ENCODE measurements at regions not wholly inside any gene's neighbourhood (a gene's known extent, or its start where the extent isn't known, plus 50 kb on each side); places are given as distances from the start of the nearest gene placed in this dataset.
"Not testable (repeated sequence)": the region's sequence is repeated elsewhere in the genome, so short reads cannot be mapped to it uniquely, and the experiment has no call there.

DNA sequence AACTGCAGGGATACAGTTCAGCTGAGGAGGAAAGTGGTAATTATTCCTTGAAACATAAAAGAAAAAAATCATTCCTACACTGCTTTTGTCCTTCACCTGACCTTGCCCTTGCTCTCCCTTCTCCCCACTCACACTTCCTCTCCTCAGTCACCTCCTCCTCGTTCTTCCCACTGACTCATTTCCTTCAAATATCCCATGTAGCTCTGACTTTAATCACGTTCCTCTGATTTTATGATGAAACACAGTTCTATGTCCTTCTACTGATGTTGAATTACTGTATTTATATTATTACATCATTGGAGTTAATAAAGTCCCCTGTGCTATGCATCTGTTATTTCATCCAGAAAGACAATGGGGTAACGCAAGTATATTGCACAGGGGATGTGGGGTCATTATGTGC lies 575.6 kb downstream of the POM121L12 start:
- no peak overlapping the region for H3K27ac ChIP-seq (ENCODE audit: low read length)
- H3K4me3 ChIP-seq (ENCODE audit: control insufficient read depth in 1 of 2, extremely low read depth in 1 of 2, low read length in 1 of 2): no peak overlapping the region
- H3K4me1 ChIP-seq (ENCODE audit: control insufficient read depth in 1 of 2, extremely low read depth in 1 of 2, insufficient read depth in 2 of 2, low read length in 2 of 2): no peaks in the 10 kb centered on the region
- no peaks in the 10 kb centered on the region for H3K36me3 ChIP-seq (ENCODE audit: control insufficient read depth in 2 of 2, extremely low read depth in 1 of 2, insufficient read depth in 1 of 2, low read length in 1 of 2)
- Mint-ChIP-seq H3K27ac (no peak overlapping the region), H3K4me1 (no peaks in the 10 kb centered on the region), H3K9me3 (peaks cover 10 to 30% (median 23%) of the 10 kb centered on the region in 3 donors), H3K36me3 (no peaks in the 10 kb centered on the region), H3K27me3 (no peaks in the 10 kb centered on the region), H3K4me3 (no peak overlapping the region)
- ChIA-PET CTCF (no interaction called here), POLR2A (no interaction called here)
- 17% methylated on average over 1 of the region's 3 CpGs for WGBS (ENCODE audit: insufficient coverage)
- ATAC-seq (replicated peaks in 1 of 4): no peak
- H3K9me3 ChIP-seq: peaks cover 2% of the 10 kb centered on the region
- H3K27me3 ChIP-seq (replicated peaks in 1 of 2; ENCODE audit: control insufficient read depth in 2 of 2, extremely low read depth in 1 of 2, insufficient read depth in 2 of 2, low read length in 1 of 2): no peaks in the 10 kb centered on the region
- DNase-seq: no peak

DNA sequence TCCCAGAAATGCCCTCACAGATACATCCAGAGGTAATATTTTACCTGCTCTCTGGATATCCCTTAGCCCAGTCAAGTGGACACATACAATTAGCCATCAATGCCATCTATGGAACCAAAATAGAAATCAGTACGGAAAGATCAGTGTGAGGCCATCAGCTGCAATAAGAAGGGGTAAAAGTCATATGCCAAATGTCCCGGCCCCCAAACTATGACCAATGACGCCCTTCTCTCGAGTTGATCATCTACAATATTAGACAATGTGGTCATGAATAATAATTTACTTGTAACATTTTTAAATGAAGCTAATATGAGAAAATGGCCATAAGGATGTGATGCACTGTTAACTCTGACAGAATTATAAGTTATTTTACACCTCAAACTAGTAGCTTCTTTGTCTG lies 588.9 kb downstream of the POM121L12 start:
- no peaks in the 10 kb centered on the region for H3K36me3 ChIP-seq (ENCODE audit: control insufficient read depth in 2 of 2, extremely low read depth in 1 of 2, insufficient read depth in 1 of 2, low read length in 1 of 2)
- Mint-ChIP-seq H3K4me1 (no peaks in the 10 kb centered on the region), H3K4me3 (no peak overlapping the region), H3K27me3 (no peaks in the 10 kb centered on the region), H3K36me3 (no peaks in the 10 kb centered on the region), H3K9me3 (peaks cover 16 to 29% (median 22%) of the 10 kb centered on the region in 3 donors), H3K27ac (no peak overlapping the region)
- ATAC-seq (replicated peaks in 1 of 4) (no peak), DNase-seq (no peak)
- no peak overlapping the region for H3K27ac ChIP-seq (ENCODE audit: low read length)
- ChIA-PET CTCF (no interaction called here), POLR2A (no interaction called here)
- H3K4me1 ChIP-seq (ENCODE audit: control insufficient read depth in 1 of 2, extremely low read depth in 1 of 2, insufficient read depth in 2 of 2, low read length in 2 of 2): no peaks in the 10 kb centered on the region
- WGBS (ENCODE audit: insufficient coverage): 20% methylated on average over 1 of the region's 4 CpGs
- no peaks in the 10 kb centered on the region for H3K9me3 ChIP-seq
- no peak overlapping the region for H3K4me3 ChIP-seq (ENCODE audit: control insufficient read depth in 1 of 2, extremely low read depth in 1 of 2, low read length in 1 of 2)
- no peaks in the 10 kb centered on the region for H3K27me3 ChIP-seq (replicated peaks in 1 of 2; ENCODE audit: control insufficient read depth in 2 of 2, extremely low read depth in 1 of 2, insufficient read depth in 2 of 2, low read length in 1 of 2)

DNA sequence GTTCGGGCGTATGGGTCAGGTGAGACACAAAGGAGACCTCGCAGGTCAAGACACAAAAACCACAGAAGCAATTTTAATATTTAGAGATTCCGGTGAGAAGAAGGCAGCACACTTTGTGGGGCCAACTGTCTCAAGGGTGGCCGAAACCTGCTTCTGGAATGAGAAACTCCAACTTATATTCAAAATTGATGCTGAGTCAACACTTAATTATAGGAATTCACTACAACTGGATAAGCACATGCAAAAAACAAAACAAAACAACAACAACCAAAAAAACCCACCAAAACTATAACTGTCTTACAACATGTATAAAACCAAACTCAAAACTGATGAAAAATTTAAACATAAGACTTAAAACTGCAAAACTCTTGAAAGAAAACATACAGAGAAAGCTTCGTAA lies 593.3 kb downstream of the POM121L12 start:
- H3K4me3 Mint-ChIP-seq: no peak overlapping the region
- H3K27me3 Mint-ChIP-seq: no peaks in the 10 kb centered on the region
- H3K27ac ChIP-seq (ENCODE audit: low read length): no peak overlapping the region
- CTCF ChIA-PET: no interaction called here
- no peaks in the 10 kb centered on the region for H3K36me3 Mint-ChIP-seq
- no peak overlapping the region for H3K4me3 ChIP-seq (ENCODE audit: control insufficient read depth in 1 of 2, extremely low read depth in 1 of 2, low read length in 1 of 2)
- no peaks in the 10 kb centered on the region for H3K36me3 ChIP-seq (ENCODE audit: control insufficient read depth in 2 of 2, extremely low read depth in 1 of 2, insufficient read depth in 1 of 2, low read length in 1 of 2)
- H3K27me3 ChIP-seq (replicated peaks in 1 of 2; ENCODE audit: control insufficient read depth in 2 of 2, extremely low read depth in 1 of 2, insufficient read depth in 2 of 2, low read length in 1 of 2): no peaks in the 10 kb centered on the region
- ATAC-seq (replicated peaks in 1 of 4): no peak
- no peaks in the 10 kb centered on the region for H3K9me3 ChIP-seq
- 92% methylated on average over 2 of the region's 6 CpGs for WGBS (ENCODE audit: insufficient coverage)
- H3K4me1 ChIP-seq (ENCODE audit: control insufficient read depth in 1 of 2, extremely low read depth in 1 of 2, insufficient read depth in 2 of 2, low read length in 2 of 2): no peaks in the 10 kb centered on the region
- H3K4me1 Mint-ChIP-seq: no peaks in the 10 kb centered on the region
- no peak for DNase-seq
- POLR2A ChIA-PET: no interaction called here
- H3K27ac Mint-ChIP-seq: no peak overlapping the region
- peaks cover 15 to 26% (median 21%) of the 10 kb centered on the region in 3 donors for H3K9me3 Mint-ChIP-seq

DNA sequence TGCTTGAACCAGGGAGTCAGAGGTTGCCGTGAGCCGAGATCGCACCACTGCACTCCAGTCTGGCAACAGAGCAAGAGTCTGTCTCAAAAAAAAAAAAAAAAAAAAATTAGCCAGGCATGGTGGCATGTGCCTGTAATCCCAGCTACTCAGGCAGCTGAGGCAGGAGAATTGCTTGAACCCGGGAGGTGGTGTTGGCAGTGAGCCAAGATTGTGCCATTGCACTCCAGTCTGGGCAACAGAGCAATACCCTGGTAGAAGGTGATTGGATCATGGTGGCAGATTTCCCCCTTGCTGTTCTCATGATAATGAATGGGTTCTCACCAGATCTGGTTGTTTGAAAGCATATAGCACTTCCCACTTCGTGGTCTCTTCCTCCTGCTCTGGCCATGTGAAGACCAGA lies 599.8 kb downstream of the POM121L12 start:
- CTCF ChIA-PET, H3K36me3 Mint-ChIP-seq: not testable (repeated sequence)

DNA sequence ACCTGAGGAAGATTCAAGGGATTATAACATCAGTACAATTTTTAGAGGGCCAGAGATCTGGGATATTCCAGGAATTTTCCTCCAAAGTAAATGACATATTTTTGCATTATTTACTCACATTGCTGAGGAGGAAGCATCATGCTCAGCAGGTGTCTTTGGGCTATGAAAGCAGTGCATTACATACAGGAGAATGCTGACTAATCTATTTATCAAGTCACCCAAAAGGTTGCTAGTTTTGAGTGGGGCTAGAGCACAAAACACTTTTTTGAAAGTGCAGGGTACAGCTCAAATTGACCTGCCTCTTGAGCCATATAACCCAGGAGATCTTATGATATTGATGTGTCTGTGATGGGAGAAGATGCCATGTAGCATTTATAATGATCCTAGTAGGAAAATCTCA lies 603.1 kb downstream of the POM121L12 start:
- ATAC-seq (replicated peaks in 1 of 4) (no peak), DNase-seq (no peak)
- Histone ChIP-seq H3K4me3 (ENCODE audit: control insufficient read depth in 1 of 2, extremely low read depth in 1 of 2, low read length in 1 of 2) (no peak overlapping the region), H3K36me3 (ENCODE audit: control insufficient read depth in 2 of 2, extremely low read depth in 1 of 2, insufficient read depth in 1 of 2, low read length in 1 of 2) (no peaks in the 10 kb centered on the region), H3K9me3 (peaks cover 2% of the 10 kb centered on the region), H3K27me3 (replicated peaks in 1 of 2; ENCODE audit: control insufficient read depth in 2 of 2, extremely low read depth in 1 of 2, insufficient read depth in 2 of 2, low read length in 1 of 2) (no peaks in the 10 kb centered on the region), H3K27ac (ENCODE audit: low read length) (no peak overlapping the region), H3K4me1 (ENCODE audit: control insufficient read depth in 1 of 2, extremely low read depth in 1 of 2, insufficient read depth in 2 of 2, low read length in 2 of 2) (no peaks in the 10 kb centered on the region)
- Mint-ChIP-seq H3K9me3 (peaks cover 20 to 40% (median 24%) of the 10 kb centered on the region in 3 donors), H3K27ac (no peak overlapping the region), H3K36me3 (no peaks in the 10 kb centered on the region), H3K4me1 (no peaks in the 10 kb centered on the region), H3K4me3 (no peak overlapping the region), H3K27me3 (no peaks in the 10 kb centered on the region)
- ChIA-PET CTCF (no interaction called here), POLR2A (no interaction called here)

More for the DNA sequence above, 599.8 kb downstream of the POM121L12 start:
- H3K4me3 ChIP-seq (ENCODE audit: control insufficient read depth in 1 of 2, extremely low read depth in 1 of 2, low read length in 1 of 2); H3K4me3 Mint-ChIP-seq; H3K27me3 ChIP-seq (replicated peaks in 1 of 2; ENCODE audit: control insufficient read depth in 2 of 2, extremely low read depth in 1 of 2, insufficient read depth in 2 of 2, low read length in 1 of 2); H3K27me3 Mint-ChIP-seq; H3K36me3 ChIP-seq (ENCODE audit: control insufficient read depth in 2 of 2, extremely low read depth in 1 of 2, insufficient read depth in 1 of 2, low read length in 1 of 2); ATAC-seq (replicated peaks in 1 of 4); H3K27ac Mint-ChIP-seq; H3K4me1 ChIP-seq (ENCODE audit: control insufficient read depth in 1 of 2, extremely low read depth in 1 of 2, insufficient read depth in 2 of 2, low read length in 2 of 2); H3K27ac ChIP-seq (ENCODE audit: low read length); H3K4me1 Mint-ChIP-seq; H3K9me3 ChIP-seq; DNase-seq; POLR2A ChIA-PET: not testable (repeated sequence)
- peaks cover 14 to 39% (median 26%) of the 10 kb centered on the region in 3 donors for H3K9me3 Mint-ChIP-seq
- 74% methylated on average over 4 of the region's 5 CpGs for WGBS (ENCODE audit: insufficient coverage)

DNA sequence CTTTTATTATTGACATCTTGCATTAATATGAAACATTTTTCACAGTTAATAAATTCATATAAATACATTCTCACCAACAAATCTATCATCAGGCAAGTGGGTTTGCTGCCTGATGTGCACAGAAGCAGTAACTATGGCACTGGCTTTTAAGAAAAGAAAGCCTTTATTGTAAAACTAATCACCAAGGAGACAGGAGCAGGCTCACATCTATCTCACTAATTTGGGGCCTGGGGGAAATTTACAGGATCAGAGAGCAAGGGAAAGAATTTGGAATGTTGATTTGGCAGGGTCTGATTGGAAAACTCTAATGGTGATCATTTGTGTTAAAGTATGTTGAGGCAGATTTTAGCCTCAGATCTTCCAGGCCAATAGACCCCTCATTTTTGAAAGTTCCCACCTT lies 605.7 kb downstream of the POM121L12 start:
- POLR2A ChIA-PET: no interaction called here
- H3K27me3 ChIP-seq (replicated peaks in 1 of 2; ENCODE audit: control insufficient read depth in 2 of 2, extremely low read depth in 1 of 2, insufficient read depth in 2 of 2, low read length in 1 of 2): no peaks in the 10 kb centered on the region

DNA sequence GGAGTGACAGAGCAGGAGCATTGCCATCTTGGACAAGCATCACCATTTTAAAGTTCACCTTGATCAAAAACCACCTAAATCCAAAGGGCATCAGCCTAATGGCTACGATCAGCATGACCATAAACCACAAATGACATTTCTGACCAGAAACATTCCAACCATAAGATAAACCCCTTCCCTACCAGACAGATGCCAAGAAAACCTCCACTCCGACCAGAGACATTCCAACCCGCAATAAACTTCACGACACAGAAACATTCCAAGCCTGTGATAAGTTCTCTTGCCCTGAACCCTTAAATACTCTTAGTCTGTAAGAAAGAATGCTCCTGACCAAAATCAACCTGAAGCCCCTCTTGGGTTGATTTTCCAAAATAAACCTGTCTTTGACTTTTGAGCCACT lies 606.9 kb downstream of the POM121L12 start:
- ChIA-PET POLR2A (no interaction called here), CTCF (no interaction called here)
- Histone ChIP-seq H3K27ac (ENCODE audit: low read length) (no peak overlapping the region), H3K4me1 (ENCODE audit: control insufficient read depth in 1 of 2, extremely low read depth in 1 of 2, insufficient read depth in 2 of 2, low read length in 2 of 2) (no peaks in the 10 kb centered on the region), H3K27me3 (replicated peaks in 1 of 2; ENCODE audit: control insufficient read depth in 2 of 2, extremely low read depth in 1 of 2, insufficient read depth in 2 of 2, low read length in 1 of 2) (no peaks in the 10 kb centered on the region), H3K36me3 (ENCODE audit: control insufficient read depth in 2 of 2, extremely low read depth in 1 of 2, insufficient read depth in 1 of 2, low read length in 1 of 2) (no peaks in the 10 kb centered on the region), H3K4me3 (ENCODE audit: control insufficient read depth in 1 of 2, extremely low read depth in 1 of 2, low read length in 1 of 2) (no peak overlapping the region), H3K9me3 (peaks cover 2% of the 10 kb centered on the region)
- no peak for ATAC-seq (replicated peaks in 1 of 4)
- Mint-ChIP-seq H3K4me1 (no peaks in the 10 kb centered on the region), H3K36me3 (no peaks in the 10 kb centered on the region), H3K4me3 (no peak overlapping the region), H3K27ac (no peak overlapping the region), H3K9me3 (peaks cover 18 to 46% (median 26%) of the 10 kb centered on the region in 3 donors), H3K27me3 (no peaks in the 10 kb centered on the region)
- DNase-seq: no peak
- 69% methylated on average over 4 of the region's 4 CpGs for WGBS (ENCODE audit: insufficient coverage)

More for the DNA sequence above, 605.7 kb downstream of the POM121L12 start:
- no peak for DNase-seq
- H3K4me1 ChIP-seq (ENCODE audit: control insufficient read depth in 1 of 2, extremely low read depth in 1 of 2, insufficient read depth in 2 of 2, low read length in 2 of 2): no peaks in the 10 kb centered on the region
- no peaks in the 10 kb centered on the region for H3K36me3 Mint-ChIP-seq
- H3K27ac ChIP-seq (ENCODE audit: low read length): no peak overlapping the region
- H3K9me3 Mint-ChIP-seq: peaks cover 14 to 44% (median 26%) of the 10 kb centered on the region in 3 donors
- H3K4me3 Mint-ChIP-seq: no peak overlapping the region
- no peak overlapping the region for H3K27ac Mint-ChIP-seq
- H3K36me3 ChIP-seq (ENCODE audit: control insufficient read depth in 2 of 2, extremely low read depth in 1 of 2, insufficient read depth in 1 of 2, low read length in 1 of 2): no peaks in the 10 kb centered on the region
- ATAC-seq (replicated peaks in 1 of 4): no peak
- H3K9me3 ChIP-seq: peaks cover 2% of the 10 kb centered on the region
- CTCF ChIA-PET: no interaction called here
- H3K4me1 Mint-ChIP-seq: no peaks in the 10 kb centered on the region
- H3K4me3 ChIP-seq (ENCODE audit: control insufficient read depth in 1 of 2, extremely low read depth in 1 of 2, low read length in 1 of 2): no peak overlapping the region
- H3K27me3 Mint-ChIP-seq: no peaks in the 10 kb centered on the region

All from T-cell (primary cell).